Esophagus muscularis mucosa (tissue), 4 donors: ENCODE measurements at regions not wholly inside any gene's neighbourhood (a gene's known extent, or its start where the extent isn't known, plus 50 kb on each side); places are given as distances from the start of the nearest gene placed in this dataset.

Experiments used
- CTCF ChIP-seq, 3 experiments: fragments of 200-600 bp in 2 of 3; fragments of 450-650 bp in 1 of 3; sonication (generic) in 2 of 3; IDR thresholded peaks; one replicate each; pipeline ENCODE4 v1.5.1; 2017 to 2019; ENCODE audit warnings: antibody characterized with exemption in 3 of 3, mild to moderate bottlenecking in 2 of 3, moderate library complexity in 1 of 3
- EP300 ChIP-seq: sonication (generic); formaldehyde crosslinking; IDR thresholded peaks from one replicate; pipeline ENCODE4 v1.6.1; 2017; ENCODE audit warnings: antibody characterized with exemption
- POLR2A ChIP-seq: fragments of 450-650 bp; IDR thresholded peaks from one replicate; pipeline ENCODE4 v1.6.1; 2017; ENCODE audit warnings: antibody characterized with exemption, moderate library complexity, mild to moderate bottlenecking, low read depth
- POLR2AphosphoS5 ChIP-seq, 2 donors: sonication (generic); formaldehyde crosslinking; IDR thresholded peaks; one replicate each; pipeline ENCODE4 v1.6.1; 2017; ENCODE audit warnings: antibody characterized with exemption in 2 of 2

- no peak for TF ChIP-seq CTCF (IDR thresholded peaks at IDR 0.05)
- TF ChIP-seq POLR2A: no peak
- no peak for TF ChIP-seq POLR2AphosphoS5 (IDR thresholded peaks at IDR 0.05)
- TF ChIP-seq EP300: no peak
Observed at GRCh38 chr11:95412074-95412473, 181.1 kb upstream of the SESN3 start.
